Right lung (tissue), 2 donors: ENCODE measurements at regions not wholly inside any gene's neighbourhood (a gene's known extent, or its start where the extent isn't known, plus 50 kb on each side); places are given as distances from the start of the nearest gene placed in this dataset.
"Not testable (repeated sequence)": the region's sequence is repeated elsewhere in the genome, so short reads cannot be mapped to it uniquely, and the experiment has no call there.

Experiments used
- DNase-seq, 2 donors: peaks; one replicate each; pipeline ENCODE4 v3.0.0-alpha.2; 2013

- DNase-seq: no peak
These were observed 96.9 kb upstream of the RMP24 start for GRCh38 chr18:35875566-35875965.

- DNase-seq: no peak
These were observed 96.2 kb upstream of the RMP24 start for GRCh38 chr18:35876243-35876642.

GRCh38 chr18:35880788-35881455 lies 91.6 kb upstream of the RMP24 start:
- DNase-seq: no peak

- no peak for DNase-seq
These were observed 84.2 kb upstream of the RMP24 start for GRCh38 chr18:35888329-35888728.

- no peak for DNase-seq
These were observed 82.8 kb upstream of the RMP24 start for GRCh38 chr18:35889677-35890076.

GRCh38 chr18:35890323-35890722 lies 82.2 kb upstream of the RMP24 start:
- DNase-seq: no peak

GRCh38 chr18:35892118-35892517 lies 80.4 kb upstream of the RMP24 start:
- no peak for DNase-seq

GRCh38 chr18:35897481-35897880 lies 75.0 kb upstream of the RMP24 start:
- DNase-seq: not testable (repeated sequence)

GRCh38 chr18:35904389-35905037 lies 68.0 kb upstream of the RMP24 start:
- no peak for DNase-seq

GRCh38 chr18:35905436-35905835 lies 67.0 kb upstream of the RMP24 start:
- DNase-seq: no peak

GRCh38 chr18:35906291-35906690 lies 66.2 kb upstream of the RMP24 start:
- not testable (repeated sequence) for DNase-seq

GRCh38 chr18:35910327-35910726 lies 62.2 kb upstream of the RMP24 start:
- no peak for DNase-seq

GRCh38 chr18:35912332-35912731 lies 60.1 kb upstream of the RMP24 start:
- no peak for DNase-seq

GRCh38 chr18:35915056-35915455 lies 57.4 kb upstream of the RMP24 start:
- no peak for DNase-seq

- DNase-seq: no peak
These were observed 55.4 kb upstream of the RMP24 start for GRCh38 chr18:35917043-35917442.

GRCh38 chr18:35918564-35918963 lies 53.9 kb upstream of the RMP24 start:
- DNase-seq: no peak

- DNase-seq: no peak
These were observed 53.3 kb upstream of the RMP24 start for GRCh38 chr18:35919179-35919578.

GRCh38 chr18:35920623-35921022 lies 51.9 kb upstream of the RMP24 start:
- no peak for DNase-seq
